Stimulated activated CD8-positive, alpha-beta memory T cell treated with anti-CD3 and anti-CD28 coated beads, Interleukin-4, amount 100 ng/mL, for 1 hour (primary cell): ENCODE measurements at regions not wholly inside any gene's neighbourhood (a gene's known extent, or its start where the extent isn't known, plus 50 kb on each side); places are given as distances from the start of the nearest gene placed in this dataset.
"Not testable (repeated sequence)": the region's sequence is repeated elsewhere in the genome, so short reads cannot be mapped to it uniquely, and the experiment has no call there.

ENCODE experiments used
- DNase-seq, 2 donors: peaks; one replicate each; pipeline ENCODE4 v3.0.0-alpha.2; 2020; ENCODE audit warnings: low read depth in 2 of 2, low spot score in 1 of 2

- no peak for DNase-seq
Observed at GRCh38 chr6:5838656-5839396, 167.9 kb downstream of the NRN1 start.

GRCh38 chr6:5837323-5837722 lies 169.4 kb downstream of the NRN1 start:
- no peak for DNase-seq

- not testable (repeated sequence) for DNase-seq
Observed at GRCh38 chr6:5836597-5836996, 170.1 kb downstream of the NRN1 start.

GRCh38 chr6:5833120-5833519 lies 173.6 kb downstream of the NRN1 start:
- no peak for DNase-seq

GRCh38 chr6:5832668-5833067 lies 174.1 kb downstream of the NRN1 start:
- DNase-seq = no peak

- DNase-seq = peak in 1 of 2 donors; percentile 19
Observed at GRCh38 chr6:5831219-5831862, 175.4 kb downstream of the NRN1 start.

- no peak for DNase-seq
Observed at GRCh38 chr6:5828296-5828695, 178.4 kb downstream of the NRN1 start.

- DNase-seq = no peak
Observed at GRCh38 chr6:5827056-5827904, 179.4 kb downstream of the NRN1 start.

- DNase-seq = not testable (repeated sequence)
Observed at GRCh38 chr6:5824382-5824983, 182.2 kb downstream of the NRN1 start.
